Omental fat pad (tissue), 3 donors: ENCODE measurements at regions not wholly inside any gene's neighbourhood (a gene's known extent, or its start where the extent isn't known, plus 50 kb on each side); places are given as distances from the start of the nearest gene placed in this dataset. TPM values are rescaled to one million over a fixed set of nuclear protein-coding genes. Genes with fewer than 3 reads are reported as not detected.

Source experiments
- ATAC-seq: fragments of 150-250 bp; one replicate; pipeline ENCODE4 v1.9.1; 2016; ENCODE audit warnings: mild to moderate bottlenecking, moderate library complexity; ENCODE audit not compliant: low FRiP score
- DNase-seq: peaks from one replicate; pipeline ENCODE4 v3.0.0-alpha.2; 2019; ENCODE audit warnings: low spot score
- small RNA-seq: library from RNA; depleted of rRNA; stranded (forward); fragments of <200 nt; gene quantifications from one replicate; pipeline ENCODE3, GENCODE V24; 2016
- TF ChIP-seq, protein P1 (sequence below), 3 donors: fragments of 450-650 bp; IDR thresholded peaks; one replicate each; pipeline ENCODE4 v1.5.1; 2016 to 2017; ENCODE audit warnings: antibody characterized with exemption in 3 of 3, mild to moderate bottlenecking in 3 of 3, moderate library complexity in 2 of 3

DNA sequence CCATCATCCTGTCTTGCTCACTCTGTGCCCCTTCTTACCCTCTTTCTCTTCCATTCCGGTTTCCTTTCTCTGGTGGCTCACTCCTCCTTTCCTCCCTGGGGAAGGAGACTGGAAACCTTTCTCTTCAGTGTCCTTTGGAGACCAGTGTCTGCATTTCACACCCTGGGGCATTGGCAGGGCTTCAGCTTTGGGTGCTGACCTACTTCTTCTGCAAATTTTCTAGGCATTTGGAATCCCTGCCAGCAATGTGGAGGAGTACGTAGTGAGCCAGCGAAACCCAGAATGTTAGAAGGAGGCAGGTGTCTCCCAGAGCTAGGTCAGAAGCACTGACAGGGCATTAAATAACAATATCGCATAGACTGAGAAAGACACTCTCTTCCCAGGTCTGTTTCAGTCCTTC lies 122.2 kb downstream of the SLC28A3 start:
- TF ChIP-seq, protein P1, sequence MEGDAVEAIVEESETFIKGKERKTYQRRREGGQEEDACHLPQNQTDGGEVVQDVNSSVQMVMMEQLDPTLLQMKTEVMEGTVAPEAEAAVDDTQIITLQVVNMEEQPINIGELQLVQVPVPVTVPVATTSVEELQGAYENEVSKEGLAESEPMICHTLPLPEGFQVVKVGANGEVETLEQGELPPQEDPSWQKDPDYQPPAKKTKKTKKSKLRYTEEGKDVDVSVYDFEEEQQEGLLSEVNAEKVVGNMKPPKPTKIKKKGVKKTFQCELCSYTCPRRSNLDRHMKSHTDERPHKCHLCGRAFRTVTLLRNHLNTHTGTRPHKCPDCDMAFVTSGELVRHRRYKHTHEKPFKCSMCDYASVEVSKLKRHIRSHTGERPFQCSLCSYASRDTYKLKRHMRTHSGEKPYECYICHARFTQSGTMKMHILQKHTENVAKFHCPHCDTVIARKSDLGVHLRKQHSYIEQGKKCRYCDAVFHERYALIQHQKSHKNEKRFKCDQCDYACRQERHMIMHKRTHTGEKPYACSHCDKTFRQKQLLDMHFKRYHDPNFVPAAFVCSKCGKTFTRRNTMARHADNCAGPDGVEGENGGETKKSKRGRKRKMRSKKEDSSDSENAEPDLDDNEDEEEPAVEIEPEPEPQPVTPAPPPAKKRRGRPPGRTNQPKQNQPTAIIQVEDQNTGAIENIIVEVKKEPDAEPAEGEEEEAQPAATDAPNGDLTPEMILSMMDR (IDR thresholded peaks at IDR 0.05) = no peak
- ATAC-seq (no peak), DNase-seq (no peak)

DNA sequence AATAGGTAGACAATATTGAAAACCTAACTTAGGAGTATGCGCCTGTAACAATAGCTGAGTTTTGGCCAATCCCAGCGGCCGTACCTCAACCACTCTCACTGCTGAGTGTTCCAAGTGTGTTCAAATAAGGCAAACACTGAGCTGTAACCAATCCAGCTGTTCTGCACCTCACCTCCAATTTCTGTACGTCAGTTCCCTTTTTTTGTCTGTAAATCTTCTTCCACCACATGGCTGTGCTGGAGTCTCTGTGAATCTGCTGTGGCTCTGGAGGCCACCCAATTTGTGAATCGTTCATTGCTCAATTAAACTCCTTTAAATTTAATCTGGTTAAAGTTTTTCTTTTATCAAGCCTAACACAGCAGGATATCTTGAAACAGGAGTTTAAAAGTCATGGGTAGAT lies 116.3 kb downstream of the SLC28A3 start:
- TF ChIP-seq, protein P1 (IDR thresholded peaks at IDR 0.05) = no peak
- DNase-seq (no peak), ATAC-seq (no peak)

Small RNAs in the stretch of these regions (small RNA-seq; reads per million reads assigned to genes)
- gene AL390838.2 = not detected
